ENCODE measurements at regions not wholly inside any gene's neighbourhood (a gene's known extent, or its start where the extent isn't known, plus 50 kb on each side); places are given as distances from the start of the nearest gene placed in this dataset.

GRCh38 chr18:77949355-77949973, 699.8 kb downstream of the GALR1 start:
- TF ChIP-seq CTCF (IDR thresholded peaks at IDR 0.05), result no peak
- no peak for TF ChIP-seq POLR2A (IDR thresholded peaks at IDR 0.05)
